Astrocyte (in vitro differentiated cells and primary cell): ENCODE measurements at regions not wholly inside any gene's neighbourhood (a gene's known extent, or its start where the extent isn't known, plus 50 kb on each side); places are given as distances from the start of the nearest gene placed in this dataset.

Source experiments
- DNase-seq: peaks from one replicate; pipeline ENCODE4 v3.0.0-alpha.2; 2010; ENCODE audit warnings: low read depth
- FAIRE-seq: peaks from 2 replicates; lab custom pipeline; 2011; peaks lifted over from hg19 to GRCh38; lab: Jason Lieb, UNC
- H2AFZ ChIP-seq: 2 replicates; pipeline ENCODE4 v1.6.0; 2012; ENCODE audit warnings: low read depth, low read length, inconsistent platforms
- H3K27ac ChIP-seq: 2 replicates; pipeline ENCODE4 v1.5.1; 2011; ENCODE audit warnings: low read depth, low read length, inconsistent platforms
- H3K27me3 ChIP-seq: 2 replicates; pipeline ENCODE4 v1.6.0; 2011; ENCODE audit warnings: low read length, inconsistent platforms; ENCODE audit not compliant: insufficient read depth
- H3K36me3 ChIP-seq: 2 replicates; pipeline ENCODE4 v1.5.1; 2011; ENCODE audit warnings: low read length, inconsistent platforms; ENCODE audit not compliant: insufficient read depth
- H3K4me1 ChIP-seq: 2 replicates; pipeline ENCODE4 v1.5.1; 2011; ENCODE audit warnings: low read length, inconsistent platforms; ENCODE audit not compliant: insufficient read depth
- H3K4me2 ChIP-seq: 2 replicates; pipeline ENCODE4 v1.6.0; 2012; ENCODE audit warnings: low read length, inconsistent platforms
- H3K4me3 ChIP-seq: 2 replicates; pipeline ENCODE4 v1.5.1; 2011; ENCODE audit warnings: low read depth, mild to moderate bottlenecking, low read length, inconsistent platforms; ENCODE audit not compliant: insufficient read depth
- H3K79me2 ChIP-seq: 2 replicates; pipeline ENCODE4 v1.6.0; 2012; ENCODE audit warnings: mild to moderate bottlenecking, low read length, inconsistent platforms; ENCODE audit not compliant: insufficient read depth
- H3K9ac ChIP-seq: 2 replicates; pipeline ENCODE4 v1.6.0; 2012; ENCODE audit warnings: mild to moderate bottlenecking, low read length, inconsistent platforms
- H3K9me3 ChIP-seq: 2 replicates; pipeline ENCODE4 v1.5.1; 2012; ENCODE audit warnings: low read depth, mild to moderate bottlenecking, low read length, inconsistent platforms; ENCODE audit not compliant: insufficient read depth
- H4K20me1 ChIP-seq: 2 replicates; pipeline ENCODE4 v1.6.0; 2012; ENCODE audit warnings: low read length, inconsistent platforms; ENCODE audit not compliant: insufficient read depth
- H3K27ac Mint-ChIP-seq: one replicate; pipeline ENCODE4 v1.8.0; 2021; ENCODE audit warnings: mild to moderate bottlenecking, mixed read lengths; ENCODE audit not compliant: unreplicated experiment
- H3K27me3 Mint-ChIP-seq: one replicate; pipeline ENCODE4 v1.8.0; 2021; ENCODE audit warnings: low read depth, mixed read lengths; ENCODE audit not compliant: unreplicated experiment
- H3K36me3 Mint-ChIP-seq: one replicate; pipeline ENCODE4 v1.8.0; 2021; ENCODE audit warnings: low read depth, mixed read lengths; ENCODE audit not compliant: unreplicated experiment
- H3K4me1 Mint-ChIP-seq: one replicate; pipeline ENCODE4 v1.8.0; 2021; ENCODE audit warnings: low read depth, mixed read lengths; ENCODE audit not compliant: unreplicated experiment
- H3K4me3 Mint-ChIP-seq: one replicate; pipeline ENCODE4 v1.8.0; 2021; ENCODE audit warnings: mild to moderate bottlenecking, moderate library complexity, mixed read lengths; ENCODE audit not compliant: unreplicated experiment
- H3K9me3 Mint-ChIP-seq: one replicate; pipeline ENCODE4 v1.8.0; 2021; ENCODE audit warnings: mild to moderate bottlenecking, mixed read lengths; ENCODE audit not compliant: unreplicated experiment
- EZH2 ChIP-seq: IDR thresholded peaks from 2 replicates; pipeline ENCODE4 v1.6.1; 2012; ENCODE audit warnings: mild to moderate bottlenecking, low read length, inconsistent platforms; ENCODE audit not compliant: insufficient read depth
- TF ChIP-seq, protein P1 (sequence below): IDR thresholded peaks from 2 replicates; pipeline ENCODE4 v1.5.1; 2011; ENCODE audit warnings: low read depth, mild to moderate bottlenecking, inconsistent platforms, low read length, moderate library complexity; ENCODE audit not compliant: insufficient read depth

DNA sequence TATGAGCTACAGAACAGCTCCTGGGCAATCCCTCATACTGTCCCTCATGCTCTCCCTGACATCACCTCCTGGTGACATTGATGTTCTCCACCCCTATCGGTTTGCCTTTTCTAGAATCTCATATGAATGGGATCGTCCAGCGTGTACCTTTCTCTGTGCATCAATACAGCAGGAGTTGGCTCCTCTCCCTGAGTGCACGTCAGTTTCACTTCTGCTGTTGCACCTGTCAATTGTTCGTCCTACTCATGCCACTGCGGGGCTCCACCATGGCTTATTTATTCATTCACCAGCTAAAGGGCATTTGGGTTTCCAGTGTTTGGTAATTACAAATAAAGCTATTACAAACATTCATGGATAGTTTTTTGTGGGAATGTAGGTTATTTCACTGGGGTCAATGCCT, 269.1 kb upstream of the ZFP42 start:
- H3K4me2 ChIP-seq, result no peak overlapping the region
- Mint-ChIP-seq H3K27ac (no peak overlapping the region), H3K27me3 (peaks cover 2% of the 10 kb centered on the region), H3K4me1 (no peaks in the 10 kb centered on the region), H3K36me3 (no peaks in the 10 kb centered on the region), H3K4me3 (no peak overlapping the region), H3K9me3 (peaks cover 8% of the 10 kb centered on the region)
- no peaks in the 10 kb centered on the region for H3K36me3 ChIP-seq
- H3K27me3 ChIP-seq, result no peaks in the 10 kb centered on the region
- no peaks in the 10 kb centered on the region for H3K4me1 ChIP-seq
- no peaks in the 10 kb centered on the region for H3K79me2 ChIP-seq
- H2AFZ ChIP-seq, result no peak overlapping the region
- DNase-seq (no peak), FAIRE-seq (no peak)
- H4K20me1 ChIP-seq, result no peaks in the 10 kb centered on the region
- H3K9ac ChIP-seq, result no peak overlapping the region
- no peak for TF ChIP-seq EZH2
- TF ChIP-seq, protein P1, sequence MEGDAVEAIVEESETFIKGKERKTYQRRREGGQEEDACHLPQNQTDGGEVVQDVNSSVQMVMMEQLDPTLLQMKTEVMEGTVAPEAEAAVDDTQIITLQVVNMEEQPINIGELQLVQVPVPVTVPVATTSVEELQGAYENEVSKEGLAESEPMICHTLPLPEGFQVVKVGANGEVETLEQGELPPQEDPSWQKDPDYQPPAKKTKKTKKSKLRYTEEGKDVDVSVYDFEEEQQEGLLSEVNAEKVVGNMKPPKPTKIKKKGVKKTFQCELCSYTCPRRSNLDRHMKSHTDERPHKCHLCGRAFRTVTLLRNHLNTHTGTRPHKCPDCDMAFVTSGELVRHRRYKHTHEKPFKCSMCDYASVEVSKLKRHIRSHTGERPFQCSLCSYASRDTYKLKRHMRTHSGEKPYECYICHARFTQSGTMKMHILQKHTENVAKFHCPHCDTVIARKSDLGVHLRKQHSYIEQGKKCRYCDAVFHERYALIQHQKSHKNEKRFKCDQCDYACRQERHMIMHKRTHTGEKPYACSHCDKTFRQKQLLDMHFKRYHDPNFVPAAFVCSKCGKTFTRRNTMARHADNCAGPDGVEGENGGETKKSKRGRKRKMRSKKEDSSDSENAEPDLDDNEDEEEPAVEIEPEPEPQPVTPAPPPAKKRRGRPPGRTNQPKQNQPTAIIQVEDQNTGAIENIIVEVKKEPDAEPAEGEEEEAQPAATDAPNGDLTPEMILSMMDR, result no peak
- H3K4me3 ChIP-seq, result no peak overlapping the region
- H3K27ac ChIP-seq, result no peak overlapping the region
- no peaks in the 10 kb centered on the region for H3K9me3 ChIP-seq

DNA sequence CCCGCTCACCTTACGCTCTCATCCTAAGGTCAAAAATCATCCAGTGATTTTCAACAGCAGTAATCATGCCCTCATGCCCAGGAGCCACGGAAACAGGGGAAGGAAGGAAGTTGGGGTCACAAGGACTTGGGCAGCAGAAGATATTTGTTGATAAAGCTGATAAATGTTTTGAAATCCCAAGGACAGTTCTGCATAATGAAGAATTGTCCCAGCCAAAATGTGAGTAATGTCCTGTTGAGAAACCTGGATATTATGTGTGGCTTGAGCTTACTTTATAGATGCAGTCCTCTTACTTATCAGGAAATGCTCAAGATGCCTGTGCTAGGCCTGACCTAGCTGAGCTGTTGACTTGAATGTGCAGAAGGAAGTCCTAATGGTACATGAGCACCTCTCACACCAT, 263.0 kb upstream of the ZFP42 start:
- Histone ChIP-seq H4K20me1 (no peaks in the 10 kb centered on the region), H3K4me3 (no peak overlapping the region), H3K27me3 (no peaks in the 10 kb centered on the region), H3K9ac (no peak overlapping the region), H3K9me3 (no peaks in the 10 kb centered on the region), H3K4me2 (no peak overlapping the region), H3K79me2 (no peaks in the 10 kb centered on the region), H3K27ac (no peak overlapping the region), H3K4me1 (no peaks in the 10 kb centered on the region), H3K36me3 (no peaks in the 10 kb centered on the region), H2AFZ (no peak overlapping the region)
- Mint-ChIP-seq H3K4me3 (no peak overlapping the region), H3K4me1 (no peaks in the 10 kb centered on the region), H3K27ac (no peak overlapping the region), H3K36me3 (peaks cover 1% of the 10 kb centered on the region), H3K9me3 (peaks cover 12% of the 10 kb centered on the region), H3K27me3 (no peaks in the 10 kb centered on the region)
- TF ChIP-seq, protein P1, result no peak
- TF ChIP-seq EZH2, result no peak
- no peak for DNase-seq
- no peak for FAIRE-seq

DNA sequence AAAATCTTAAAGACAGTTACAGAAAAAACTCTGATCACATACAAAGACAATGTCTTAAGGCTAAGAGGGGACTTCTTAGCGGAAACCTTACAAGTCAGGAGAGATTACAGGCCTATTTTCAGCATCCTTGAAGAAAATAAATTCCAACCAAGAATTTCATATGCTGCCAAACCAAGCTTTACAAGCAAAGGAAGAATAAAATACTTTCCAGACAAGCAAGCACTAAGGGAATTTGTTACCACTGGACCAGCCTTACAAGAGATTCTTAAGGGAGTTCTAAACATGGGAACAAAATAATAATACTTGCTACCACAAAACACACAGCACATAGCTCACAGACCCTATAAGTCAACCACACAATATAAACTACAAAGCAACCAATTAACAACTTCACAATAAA, 255.8 kb upstream of the ZFP42 start:
- no peak for FAIRE-seq
- no peaks in the 10 kb centered on the region for H3K4me1 ChIP-seq
- H3K27me3 Mint-ChIP-seq, result no peaks in the 10 kb centered on the region
- peaks cover 5% of the 10 kb centered on the region for H3K9me3 Mint-ChIP-seq
- H3K36me3 Mint-ChIP-seq, result peaks cover 2% of the 10 kb centered on the region
- DNase-seq, result no peak
- TF ChIP-seq EZH2, result no peak
- TF ChIP-seq, protein P1, result no peak
- H3K27ac Mint-ChIP-seq, result no peak overlapping the region
- no peaks in the 10 kb centered on the region for H3K36me3 ChIP-seq
- H3K4me1 Mint-ChIP-seq, result no peaks in the 10 kb centered on the region
- H3K27me3 ChIP-seq, result no peaks in the 10 kb centered on the region
- no peak overlapping the region for H2AFZ ChIP-seq
- no peak overlapping the region for H3K4me3 Mint-ChIP-seq
- H3K27ac ChIP-seq, result no peak overlapping the region
- H4K20me1 ChIP-seq, result no peaks in the 10 kb centered on the region
- no peaks in the 10 kb centered on the region for H3K79me2 ChIP-seq
- no peak overlapping the region for H3K9ac ChIP-seq
- H3K4me2 ChIP-seq, result no peak overlapping the region
- H3K4me3 ChIP-seq, result no peak overlapping the region
- no peaks in the 10 kb centered on the region for H3K9me3 ChIP-seq
